ENCODE measurements at regions not wholly inside any gene's neighbourhood (a gene's known extent, or its start where the extent isn't known, plus 50 kb on each side); places are given as distances from the start of the nearest gene placed in this dataset.

GRCh38 chr3:95994338-95994737 is 820.1 kb upstream of the EPHA6 start:
- TF ChIP-seq SP1 (IDR thresholded peaks at IDR 0.05; ENCODE audit: low read depth, low read length): no peak
- TF ChIP-seq RBBP5 (IDR thresholded peaks at IDR 0.05; ENCODE audit: borderline replicate concordance, low read depth, low read length): no peak
- no peak for TF ChIP-seq POLR2A (IDR thresholded peaks at IDR 0.05; ENCODE audit: control extremely low read depth in 1 of 2, low read depth in 2 of 2, low read length in 2 of 2)
- no peak for TF ChIP-seq EZH2 (IDR thresholded peaks at IDR 0.05; ENCODE audit: low read depth, low read length, severe bottlenecking)

Data from H1 (cell line).